Heart left ventricle (tissue), 16 donors: ENCODE measurements at regions not wholly inside any gene's neighbourhood (a gene's known extent, or its start where the extent isn't known, plus 50 kb on each side); places are given as distances from the start of the nearest gene placed in this dataset.

Experiments
- ATAC-seq, 4 donors: fragments of 200-7000 bp; cut with Tn5 transposase; one replicate each; pipeline ENCODE4 v1.9.1; 2020 to 2022; ENCODE audit warnings: moderate library complexity in 4 of 4, mild to moderate bottlenecking in 3 of 4, moderate number of reproducible peaks in 1 of 4
- DNase-seq, 5 donors: peaks; one replicate each; pipeline ENCODE4 v3.0.0-alpha.2; 2020
- H3K27ac ChIP-seq, 12 donors: fragments of 200-600 bp; sonication (generic) in 4 of 12; one replicate each; pipeline versions ENCODE4 v1.5.0 to v1.8.0; 2016 to 2022; ENCODE audit warnings: mild to moderate bottlenecking in 2 of 12
- H3K27me3 ChIP-seq, 9 donors: fragments of 200-600 bp; sonication (generic) in 2 of 9; one replicate each; pipeline versions ENCODE4 v1.5.1 to v1.8.0; 2016 to 2022; ENCODE audit warnings: mild to moderate bottlenecking in 3 of 9
- H3K36me3 ChIP-seq, 9 donors: fragments of 200-600 bp; sonication (generic) in 2 of 9; one replicate each; pipeline versions ENCODE4 v1.5.0 to v1.8.0; 2018 to 2022; ENCODE audit warnings: mild to moderate bottlenecking in 2 of 9
- H3K4me1 ChIP-seq, 12 donors: fragments of 200-600 bp; sonication (generic) in 4 of 12; one replicate each; pipeline versions ENCODE4 v1.5.0 to v1.8.0; 2016 to 2022; ENCODE audit warnings: mild to moderate bottlenecking in 3 of 12
- H3K4me3 ChIP-seq, 12 donors: fragments of 200-600 bp; sonication (generic) in 4 of 12; one replicate each; pipeline versions ENCODE4 v1.5.0 to v1.8.0; 2017 to 2022; ENCODE audit warnings: mild to moderate bottlenecking in 9 of 12, moderate library complexity in 4 of 12
- H3K9me3 ChIP-seq, 12 donors: fragments of 200-600 bp; sonication (generic) in 4 of 12; one replicate each; pipeline versions ENCODE4 v1.5.0 to v1.8.0; 2016 to 2022; ENCODE audit warnings: mild to moderate bottlenecking in 1 of 12
- POLR2A ChIP-seq, 2 donors: fragments of 450-650 bp; IDR thresholded peaks; one replicate each; pipeline ENCODE4 v1.6.1; 2017; ENCODE audit warnings: antibody characterized with exemption in 2 of 2, mild to moderate bottlenecking in 2 of 2, moderate library complexity in 2 of 2
- WGBS, 4 donors: extraction: QIAGEN DNeasy Blood & Tissue Kit in 2 of 4; methylation state at CpG; one replicate each; pipeline versions ENCODE4 v1.1.5 to v1.1.7; 2013 to 2018; 5-methylcytosine and 5-hydroxymethylcytosine counted together
- intact Hi-C, 10 donors: fragments of 100-400 bp; cut with DNase I; formaldehyde crosslinking; loops; one replicate each; pipeline versions ENCODE4 v1.11.1 to v1.14.2; 2022
- TF ChIP-seq, protein P1 (sequence below), 12 donors: fragments of 200-600 bp; sonication (generic) in 4 of 12; IDR thresholded peaks; one replicate each; pipeline versions ENCODE4 v1.5.0 to v1.8.0; 2018 to 2022; ENCODE audit warnings: antibody characterized with exemption in 12 of 12, mild to moderate bottlenecking in 5 of 12
- donor health status: ischemic (EF 13 %, LVEDD 7.1; RV severe dilation, severe dysfunction).
- donor health status: healthy with polysubstance abuse.
- donor health status: DM: no; HTN: yes; CAD: no.
- donor health status: DM: no; HTN: no; CAD: no.
- donor health status: ischemic (EF 25% LVEDD 6.9; RV normal size, moderate dysfunction).
- donor health status: ischemic (EF 25% LVEDD 5.7; RV mildly dilated, moderate dysfunction).
- donor health status: healthy.
- donor health status: DM: yes; HTN: yes; CAD: no.
- donor health status: ischemic (EF 35%, LVEDD 5.7; RV mildly dilated, moderate dysfunction).
- donor health status: nonischemic (EF 11% LVEDD 7.7; RV severe dilation, severe dysfunction).
- donor health status: DM: yes; HTN: yes; CAD: no.
- donor health status: PGD.
- donor health status: ischemic (EF 29% LVEDD 5.4; RV normal size, mild dysfunction).
- donor health status: nonischemic (EF 23%, LVEDD 6.1; RV moderate dilation, normal function).

DNA sequence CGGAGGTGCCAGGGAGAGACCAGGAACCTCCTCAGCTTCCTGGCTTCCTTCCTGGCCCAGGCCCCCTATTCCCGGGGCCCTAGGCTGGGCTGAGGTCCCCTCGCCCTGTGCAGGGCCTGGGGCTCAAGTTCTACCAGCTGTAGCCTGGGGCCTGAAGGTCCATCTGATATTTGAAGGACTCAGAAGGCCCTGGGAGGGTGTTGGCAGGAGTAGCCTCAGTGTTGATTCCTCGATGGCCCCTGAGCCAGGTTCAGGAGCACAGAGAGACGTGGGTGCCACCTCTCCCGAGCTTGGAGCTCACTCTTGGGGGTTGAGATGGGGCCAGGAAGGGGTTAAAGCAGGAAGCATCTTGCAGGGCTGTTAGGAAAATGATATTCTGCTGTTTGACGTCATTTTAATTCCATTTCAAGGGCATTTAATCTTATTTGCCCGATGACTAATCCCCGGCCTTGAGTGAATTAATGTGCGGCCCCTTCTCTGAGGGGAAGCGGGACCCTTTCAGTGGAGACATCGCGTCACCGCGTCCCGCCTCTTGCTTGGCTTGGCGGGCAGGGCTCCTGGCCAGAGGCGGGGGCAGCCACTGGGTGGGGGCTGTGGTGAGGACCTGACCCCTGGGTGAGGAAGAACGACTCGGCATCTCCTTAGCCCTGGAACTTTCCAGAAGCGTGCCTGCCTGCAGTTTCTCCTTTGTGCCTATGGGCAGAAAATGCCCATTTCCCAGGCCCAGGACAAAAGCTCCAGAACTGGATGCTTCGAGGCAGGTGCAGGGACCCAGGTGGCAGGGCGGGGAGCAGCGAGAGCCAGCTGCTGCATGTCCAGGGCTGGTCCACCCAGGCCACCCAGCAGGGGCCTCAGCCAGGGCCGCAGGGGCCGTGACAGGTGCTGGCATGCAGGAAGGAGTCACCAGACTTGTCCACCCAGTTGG, 158.3 kb downstream of the KIF26A start:
- Histone ChIP-seq H3K9me3 (no peaks in the 10 kb centered on the region), H3K36me3 (no peaks in the 10 kb centered on the region), H3K27ac (no peak overlapping the region), H3K27me3 (peaks cover 0 to 32% (median 12%) of the 10 kb centered on the region in 9 donors), H3K4me3 (no peak overlapping the region), H3K4me1 (peaks cover 0 to 6% (median 0%) of the 10 kb centered on the region in 12 donors)
- ATAC-seq (peak in 1 of 4 donors; percentile 23), DNase-seq (peak in 3 of 5 donors; percentile 16 to 61 (median 22))
- intact Hi-C loops, result loop anchor here in 1 of 10 donors (10.0 kb wide), 1 partner anchor 152 kb away; no protein-coding TSS in a partner anchor
- 67 to 71% (median 70%) methylated on average over 26 of the region's 26 CpGs for WGBS, 4 donors
- TF ChIP-seq, protein P1, sequence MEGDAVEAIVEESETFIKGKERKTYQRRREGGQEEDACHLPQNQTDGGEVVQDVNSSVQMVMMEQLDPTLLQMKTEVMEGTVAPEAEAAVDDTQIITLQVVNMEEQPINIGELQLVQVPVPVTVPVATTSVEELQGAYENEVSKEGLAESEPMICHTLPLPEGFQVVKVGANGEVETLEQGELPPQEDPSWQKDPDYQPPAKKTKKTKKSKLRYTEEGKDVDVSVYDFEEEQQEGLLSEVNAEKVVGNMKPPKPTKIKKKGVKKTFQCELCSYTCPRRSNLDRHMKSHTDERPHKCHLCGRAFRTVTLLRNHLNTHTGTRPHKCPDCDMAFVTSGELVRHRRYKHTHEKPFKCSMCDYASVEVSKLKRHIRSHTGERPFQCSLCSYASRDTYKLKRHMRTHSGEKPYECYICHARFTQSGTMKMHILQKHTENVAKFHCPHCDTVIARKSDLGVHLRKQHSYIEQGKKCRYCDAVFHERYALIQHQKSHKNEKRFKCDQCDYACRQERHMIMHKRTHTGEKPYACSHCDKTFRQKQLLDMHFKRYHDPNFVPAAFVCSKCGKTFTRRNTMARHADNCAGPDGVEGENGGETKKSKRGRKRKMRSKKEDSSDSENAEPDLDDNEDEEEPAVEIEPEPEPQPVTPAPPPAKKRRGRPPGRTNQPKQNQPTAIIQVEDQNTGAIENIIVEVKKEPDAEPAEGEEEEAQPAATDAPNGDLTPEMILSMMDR (IDR thresholded peaks at IDR 0.05), result no peak
- TF ChIP-seq POLR2A (IDR thresholded peaks at IDR 0.05), result no peak

DNA sequence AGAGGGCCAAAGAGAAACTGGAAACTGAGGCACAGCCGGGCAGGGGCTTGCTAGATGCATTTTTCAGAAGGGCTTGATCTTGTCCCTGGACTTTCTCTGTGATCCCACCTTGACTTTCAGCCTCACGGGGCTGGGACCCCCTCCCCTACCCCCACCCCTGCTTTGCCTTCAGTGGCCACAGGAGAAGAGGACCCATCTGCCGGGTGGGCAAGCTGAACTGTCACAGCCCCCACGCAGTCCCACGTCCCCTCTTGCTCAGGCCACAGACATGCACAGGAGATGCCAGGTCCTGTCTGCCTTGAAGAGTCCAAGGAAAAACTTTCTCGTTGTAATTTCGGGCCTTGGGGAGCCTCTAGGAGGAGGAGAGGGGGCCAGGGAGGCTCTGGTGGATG, 158.9 kb downstream of the KIF26A start:
- 85 to 88% (median 86%) methylated on average over 5 to 7 of the region's 7 CpGs for WGBS, 4 donors
- H3K4me3 ChIP-seq, result no peak overlapping the region
- TF ChIP-seq, protein P1 (IDR thresholded peaks at IDR 0.05), result no peak
- no peak for TF ChIP-seq POLR2A (IDR thresholded peaks at IDR 0.05)
- no peak overlapping the region for H3K27ac ChIP-seq
- ATAC-seq (no peak), DNase-seq (peak in 1 of 5 donors; percentile 10)
- intact Hi-C loops, result loop anchor here in 1 of 10 donors (10.0 kb wide), 1 partner anchor 153 kb away; no protein-coding TSS in a partner anchor
- H3K27me3 ChIP-seq, result peaks cover 0 to 28% (median 10%) of the 10 kb centered on the region in 9 donors
- no peaks in the 10 kb centered on the region for H3K9me3 ChIP-seq
- no peaks in the 10 kb centered on the region for H3K36me3 ChIP-seq
- peaks cover 0 to 6% (median 0%) of the 10 kb centered on the region in 12 donors for H3K4me1 ChIP-seq

DNA sequence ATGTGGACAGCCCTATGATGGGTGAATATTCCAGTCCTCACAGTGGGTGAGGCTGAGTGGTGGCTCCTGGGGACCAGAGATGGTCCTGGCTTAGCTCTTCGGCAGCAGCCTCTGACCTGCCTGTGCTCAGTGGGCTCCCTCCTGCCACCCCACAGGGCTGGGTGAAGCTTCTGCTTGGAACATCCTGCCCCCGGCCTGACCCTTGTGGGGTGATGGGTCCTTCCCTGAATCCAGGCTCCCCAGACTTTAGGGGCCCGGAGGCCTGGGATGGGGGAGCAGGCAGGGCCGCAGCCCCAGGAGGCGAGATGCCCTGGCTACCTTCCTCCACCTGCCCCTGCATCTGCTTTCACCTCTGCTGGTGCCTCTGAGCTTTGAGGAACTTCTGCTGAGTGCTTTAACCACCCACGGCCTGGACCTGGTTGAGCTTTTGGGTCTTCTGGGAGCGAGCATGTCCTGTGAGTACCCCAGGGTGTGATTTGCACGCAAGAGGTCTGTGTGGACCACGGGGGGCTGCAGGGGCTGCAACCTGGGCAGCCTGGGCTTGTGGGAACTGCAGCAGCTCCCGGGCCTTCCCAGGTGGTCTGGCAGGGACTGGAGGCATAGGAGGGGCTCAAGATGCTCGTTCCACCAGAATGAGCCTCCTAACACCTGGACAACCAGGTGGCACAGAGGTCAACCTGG, 159.5 kb downstream of the KIF26A start:
- TF ChIP-seq, protein P1 (IDR thresholded peaks at IDR 0.05), result no peak
- H3K4me3 ChIP-seq, result no peak overlapping the region
- no peak overlapping the region for H3K27ac ChIP-seq
- peak in 3 of 5 donors; percentile 14 to 52 (median 15) for DNase-seq
- no peaks in the 10 kb centered on the region for H3K9me3 ChIP-seq
- peaks cover 0 to 6% (median 0%) of the 10 kb centered on the region in 12 donors for H3K4me1 ChIP-seq
- H3K36me3 ChIP-seq, result no peaks in the 10 kb centered on the region
- ATAC-seq, result no peak
- intact Hi-C loops, result loop anchor here in 1 of 10 donors (10.0 kb wide), 1 partner anchor 153 kb away; no protein-coding TSS in a partner anchor
- WGBS, 4 donors, result 89 to 95% (median 93%) methylated on average over 6 to 11 of the region's 11 CpGs
- H3K27me3 ChIP-seq, result peaks cover 0 to 24% (median 8%) of the 10 kb centered on the region in 9 donors

DNA sequence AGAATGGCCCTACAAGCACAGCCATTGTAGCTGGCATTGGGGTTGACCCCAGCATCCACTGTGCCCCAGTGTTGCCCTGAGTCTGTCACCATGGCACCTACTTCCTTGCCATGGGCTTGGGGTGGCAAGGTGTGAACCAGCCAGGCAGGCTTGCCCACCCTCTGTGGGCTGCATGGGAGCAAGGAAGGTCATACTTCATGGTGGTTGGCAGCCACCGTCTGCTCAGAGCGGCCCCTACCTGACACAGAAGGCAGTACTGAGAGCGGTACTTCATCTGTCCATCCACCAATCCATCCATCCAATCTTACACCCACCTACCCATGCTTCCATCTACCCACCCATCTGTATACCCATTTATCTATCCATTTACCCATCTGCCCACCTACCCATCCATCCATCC, 160.1 kb downstream of the KIF26A start:
- Histone ChIP-seq H3K27me3 (peaks cover 0 to 18% (median 4%) of the 10 kb centered on the region in 9 donors), H3K27ac (no peak overlapping the region), H3K36me3 (no peaks in the 10 kb centered on the region), H3K4me1 (peaks cover 0 to 6% (median 0%) of the 10 kb centered on the region in 12 donors), H3K4me3 (no peak overlapping the region), H3K9me3 (no peaks in the 10 kb centered on the region)
- ATAC-seq, result no peak
- TF ChIP-seq POLR2A (IDR thresholded peaks at IDR 0.05), result no peak
- TF ChIP-seq, protein P1 (IDR thresholded peaks at IDR 0.05), result no peak
- DNase-seq, result peak in 2 of 5 donors; percentile 6 to 10
- 90 to 99% (median 94%) methylated on average over 3 of the region's 3 CpGs for WGBS, 4 donors
- intact Hi-C loops, result loop anchor here in 1 of 10 donors (10.0 kb wide), 1 partner anchor 154 kb away; no protein-coding TSS in a partner anchor
